GM12878 (cell line): ENCODE measurements at regions not wholly inside any gene's neighbourhood (a gene's known extent, or its start where the extent isn't known, plus 50 kb on each side); places are given as distances from the start of the nearest gene placed in this dataset.

ENCODE experiments used
- ATAC-seq: fragments of 200-7000 bp; cut with Tn5 transposase; 3 replicates; pipeline ENCODE4 v1.9.1; 2020; ENCODE audit warnings: mild to moderate bottlenecking, moderate library complexity
- BruUV-seq: library from RNA; stranded (reverse); fragments of 400-500 nt; replicated peaks from 2 replicates; lab custom pipeline; 2021; lab: Mats Ljungman, UMichigan
- CTCF ChIA-PET: fragments of 300-600 bp; sonication (Branson Sonifier 250); formaldehyde crosslinking; extraction: SDS; loops from one replicate; lab custom pipeline; 2021; ENCODE audit warnings: inconsistent platforms; lab: Yijun Ruan, JAX
- POLR2A ChIA-PET: fragments of 350-600 bp; formaldehyde crosslinking; extraction: SDS; loops from one replicate; lab custom pipeline; 2021; ENCODE audit warnings: inconsistent platforms; lab: Charles Lee
- RAD21 ChIA-PET: fragments of 300-600 bp; sonication (Branson Sonifier 250); formaldehyde crosslinking; loops from one replicate; lab custom pipeline; 2023; ENCODE audit warnings: antibody characterized with exemption; ENCODE audit not compliant: unreplicated experiment; lab: Charles Lee
- SMC1A ChIA-PET: fragments of 300-600 bp; sonication (Branson Sonifier 250); formaldehyde crosslinking; loops from one replicate; lab custom pipeline; 2023; ENCODE audit not compliant: unreplicated experiment, uncharacterized antibody; lab: Charles Lee
- DNase-seq: peaks from one replicate; pipeline ENCODE4 v3.0.0-alpha.2; 2011; ENCODE audit warnings: low read depth, low spot score
- FAIRE-seq: peaks from 3 replicates; lab custom pipeline; 2011; peaks lifted over from hg19 to GRCh38; lab: Jason Lieb, UNC
- H2AFZ ChIP-seq: 2 replicates; pipeline ENCODE4 v1.6.0; 2011; ENCODE audit warnings: low read depth, low read length, control low read depth; ENCODE audit not compliant: control insufficient read depth
- H3K27ac ChIP-seq: 2 replicates; pipeline ENCODE4 v1.5.1; 2011; ENCODE audit warnings: control low read depth; ENCODE audit not compliant: control insufficient read depth, insufficient read depth
- H3K27me3 ChIP-seq, 2 experiments: replicated peaks in 1 of 2; 2 replicates each; pipeline versions ENCODE4 v1.6.0 to v1.6.1; 2011; ENCODE audit warnings: low read length in 1 of 2; ENCODE audit not compliant: control insufficient read depth in 2 of 2, insufficient read depth in 2 of 2
- H3K36me3 ChIP-seq, 2 experiments: 2 replicates each; pipeline ENCODE4 v1.5.1; 2011; ENCODE audit warnings: low read length in 1 of 2; ENCODE audit not compliant: control insufficient read depth in 2 of 2, insufficient read depth in 2 of 2
- H3K4me1 ChIP-seq: 2 replicates; pipeline ENCODE4 v1.6.1; 2011; ENCODE audit warnings: mild to moderate bottlenecking, low read length, moderate library complexity, mixed read lengths; ENCODE audit not compliant: control insufficient read depth, insufficient read depth
- H3K4me2 ChIP-seq: 2 replicates; pipeline ENCODE4 v1.6.0; 2011; ENCODE audit warnings: control low read depth; ENCODE audit not compliant: control insufficient read depth, insufficient read depth
- H3K4me3 ChIP-seq: fragments of 200-600 bp; sonication (generic); 2 replicates; pipeline ENCODE4 v1.5.1; 2016
- H3K79me2 ChIP-seq: 2 replicates; pipeline ENCODE4 v1.6.0; 2011; ENCODE audit warnings: low read length; ENCODE audit not compliant: control insufficient read depth, insufficient read depth
- H3K9ac ChIP-seq: 2 replicates; pipeline ENCODE4 v1.8.0; 2011; ENCODE audit warnings: low read length, control low read depth, mixed read lengths; ENCODE audit not compliant: control insufficient read depth, insufficient read depth
- H3K9me3 ChIP-seq: replicated peaks from 3 replicates; pipeline ENCODE4 v1.5.1; 2011; ENCODE audit warnings: mild to moderate bottlenecking, low read length; ENCODE audit not compliant: control insufficient read depth, insufficient read depth
- H4K20me1 ChIP-seq: 2 replicates; pipeline ENCODE4 v1.6.0; 2011; ENCODE audit not compliant: control insufficient read depth, insufficient read depth
- ATF7 ChIP-seq: fragments of 450-650 bp; IDR thresholded peaks from 2 replicates; pipeline ENCODE4 v1.6.1; 2016; ENCODE audit warnings: low read depth, mild to moderate bottlenecking
- BCL11A ChIP-seq: IDR thresholded peaks from 2 replicates; pipeline ENCODE4 v1.6.1; 2011; ENCODE audit warnings: low read depth, low read length
- BRCA1 ChIP-seq: IDR thresholded peaks from 2 replicates; pipeline ENCODE4 v1.6.1; 2011; ENCODE audit warnings: low read depth, low read length, improper control_type of control experiment
- CBX3 ChIP-seq: fragments of 200-600 bp; sonication (generic); IDR thresholded peaks from 2 replicates; pipeline ENCODE4 v1.6.1; 2016; ENCODE audit warnings: low read depth, borderline replicate concordance
- CREM ChIP-seq: IDR thresholded peaks from 2 replicates; pipeline ENCODE4 v1.6.1; 2014; ENCODE audit warnings: antibody characterized with exemption, low read depth
- EP300 ChIP-seq, 2 experiments: fragments of 150-350 bp in 1 of 2; IDR thresholded peaks; 2 replicates each; pipeline ENCODE4 v1.6.1; 2011 to 2012; ENCODE audit warnings: low read depth in 2 of 2, low read length in 2 of 2, borderline replicate concordance in 1 of 2, improper control_type of control experiment in 1 of 2, inconsistent platforms in 1 of 2; ENCODE audit not compliant: control insufficient read depth in 1 of 2
- IKZF1 ChIP-seq: fragments of 450-650 bp; conservative IDR thresholded peaks from 2 replicates; pipeline ENCODE4 v1.6.1; 2017; ENCODE audit warnings: antibody characterized with exemption, mild to moderate bottlenecking
- MEF2A ChIP-seq: IDR thresholded peaks from 2 replicates; pipeline ENCODE4 v1.6.1; 2011; ENCODE audit warnings: low read depth, mild to moderate bottlenecking, low read length, moderate library complexity; ENCODE audit not compliant: insufficient read depth
- NR2C1 ChIP-seq: fragments of 450-650 bp; IDR thresholded peaks from 2 replicates; pipeline ENCODE4 v1.6.1; 2017; ENCODE audit warnings: antibody characterized with exemption, mild to moderate bottlenecking, moderate library complexity
- RELA ChIP-seq: fragments of 450-650 bp; IDR thresholded peaks from 2 replicates; pipeline ENCODE4 v1.8.0; 2014; ENCODE audit warnings: borderline replicate concordance; ENCODE audit not compliant: partially characterized antibody
- RFX5 ChIP-seq: IDR thresholded peaks from 2 replicates; pipeline ENCODE4 v1.6.1; 2011; ENCODE audit warnings: low read depth, low read length, improper control_type of control experiment
- SMC3 ChIP-seq: IDR thresholded peaks from 2 replicates; pipeline ENCODE4 v1.6.1; 2011; ENCODE audit warnings: low read length, improper control_type of control experiment, borderline replicate concordance
- SRF ChIP-seq, 2 experiments: IDR thresholded peaks; 2 replicates each; pipeline ENCODE4 v1.6.1; 2011; ENCODE audit warnings: low read depth in 2 of 2, low read length in 2 of 2, mild to moderate bottlenecking in 1 of 2, moderate library complexity in 1 of 2
- TCF3 ChIP-seq: IDR thresholded peaks from 2 replicates; pipeline ENCODE4 v1.6.1; 2012; ENCODE audit warnings: low read depth, mild to moderate bottlenecking, low read length, borderline replicate concordance; ENCODE audit not compliant: insufficient read depth
- ZBTB33 ChIP-seq: fragments of 450-650 bp; IDR thresholded peaks from 2 replicates; pipeline ENCODE4 v1.6.1; 2017; ENCODE audit warnings: mild to moderate bottlenecking
- WGBS: methylation state at CpG from one replicate; pipeline ENCODE4 v1.1.6; 2016; ENCODE audit warnings: low lambda C conversion rate; ENCODE audit not compliant: insufficient replicate concordance, insufficient coverage; ENCODE audit errors: missing lambda C conversion rate; 5-methylcytosine and 5-hydroxymethylcytosine counted together
- in situ Hi-C: fragments of 300-500 bp; cut with MboI; formaldehyde crosslinking; loops from 9 replicates; pipeline ENCODE4 v1.14.3; 2018; ENCODE audit warnings: mixed read lengths
- intact Hi-C: fragments of 100-400 bp; cut with micrococcal nuclease; formaldehyde crosslinking; loops from one replicate; pipeline ENCODE4 v1.14.2; 2022; ENCODE audit not compliant: unreplicated experiment
- TF ChIP-seq, protein P1 (sequence below): fragments of 450-650 bp; IDR thresholded peaks from 2 replicates; pipeline ENCODE4 v1.6.1; 2017; ENCODE audit warnings: antibody characterized with exemption, mild to moderate bottlenecking, moderate library complexity

- TF ChIP-seq ZBTB33 (no peak), SRF (IDR thresholded peaks at IDR 0.05; ENCODE audit: low read depth in 2 of 2, low read length in 2 of 2) (no peak), SMC3 (no peak)
Measured at GRCh38 chr2:129273266-129274037, 706.0 kb upstream of the RAB6C start (continued).

GRCh38 chr2:129274038-129274415 lies 705.4 kb upstream of the RAB6C start:
- POLR2A ChIA-PET = no interaction called here
- no TSS peak for BruUV-seq
- Histone ChIP-seq H3K27me3 (no peaks in the 10 kb centered on the region), H3K4me1 (no peaks in the 10 kb centered on the region), H2AFZ (no peak overlapping the region), H3K4me2 (no peak overlapping the region), H3K36me3 (no peaks in the 10 kb centered on the region), H3K9me3 (no peaks in the 10 kb centered on the region), H3K79me2 (no peaks in the 10 kb centered on the region), H3K27ac (no peak overlapping the region), H3K4me3 (no peak overlapping the region), H3K9ac (no peak overlapping the region), H4K20me1 (no peaks in the 10 kb centered on the region)
- intact Hi-C loops = no loop called here
- ATAC-seq (no peak), FAIRE-seq (no peak), DNase-seq (no peak)
- SMC1A ChIA-PET = no interaction called here
- CTCF ChIA-PET = no interaction called here
- in situ Hi-C loops = no loop called here
- TF ChIP-seq IKZF1 (no peak), BRCA1 (no peak), BCL11A (no peak), MEF2A (no peak), CBX3 (no peak), CREM (no peak), TCF3 (no peak), ATF7 (no peak), RFX5 (no peak), EP300 (IDR thresholded peaks at IDR 0.05; ENCODE audit: borderline replicate concordance in 1 of 2, control insufficient read depth in 1 of 2, low read depth in 2 of 2, low read length in 2 of 2) (no peak), RELA (no peak), NR2C1 (no peak)
- TF ChIP-seq, protein P1, sequence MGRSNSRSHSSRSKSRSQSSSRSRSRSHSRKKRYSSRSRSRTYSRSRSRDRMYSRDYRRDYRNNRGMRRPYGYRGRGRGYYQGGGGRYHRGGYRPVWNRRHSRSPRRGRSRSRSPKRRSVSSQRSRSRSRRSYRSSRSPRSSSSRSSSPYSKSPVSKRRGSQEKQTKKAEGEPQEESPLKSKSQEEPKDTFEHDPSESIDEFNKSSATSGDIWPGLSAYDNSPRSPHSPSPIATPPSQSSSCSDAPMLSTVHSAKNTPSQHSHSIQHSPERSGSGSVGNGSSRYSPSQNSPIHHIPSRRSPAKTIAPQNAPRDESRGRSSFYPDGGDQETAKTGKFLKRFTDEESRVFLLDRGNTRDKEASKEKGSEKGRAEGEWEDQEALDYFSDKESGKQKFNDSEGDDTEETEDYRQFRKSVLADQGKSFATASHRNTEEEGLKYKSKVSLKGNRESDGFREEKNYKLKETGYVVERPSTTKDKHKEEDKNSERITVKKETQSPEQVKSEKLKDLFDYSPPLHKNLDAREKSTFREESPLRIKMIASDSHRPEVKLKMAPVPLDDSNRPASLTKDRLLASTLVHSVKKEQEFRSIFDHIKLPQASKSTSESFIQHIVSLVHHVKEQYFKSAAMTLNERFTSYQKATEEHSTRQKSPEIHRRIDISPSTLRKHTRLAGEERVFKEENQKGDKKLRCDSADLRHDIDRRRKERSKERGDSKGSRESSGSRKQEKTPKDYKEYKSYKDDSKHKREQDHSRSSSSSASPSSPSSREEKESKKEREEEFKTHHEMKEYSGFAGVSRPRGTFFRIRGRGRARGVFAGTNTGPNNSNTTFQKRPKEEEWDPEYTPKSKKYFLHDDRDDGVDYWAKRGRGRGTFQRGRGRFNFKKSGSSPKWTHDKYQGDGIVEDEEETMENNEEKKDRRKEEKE = no peak
- 20% methylated on average over 2 of the region's 2 CpGs for WGBS
- RAD21 ChIA-PET = no interaction called here
